NCI-H2107 treated with DMSO at 0.1 percent for 48 hours (cell line): ENCODE measurements at regions not wholly inside any gene's neighbourhood (a gene's known extent, or its start where the extent isn't known, plus 50 kb on each side); places are given as distances from the start of the nearest gene placed in this dataset.
A peak's percentile ranks its signal among the peaks of the same experiment; 100 is the strongest.
"Not testable (repeated sequence)": the region's sequence is repeated elsewhere in the genome, so short reads cannot be mapped to it uniquely, and the experiment has no call there.

ENCODE experiments used
- DNase-seq: peaks from one replicate; lab custom pipeline; 2025; ENCODE audit not compliant: unreplicated experiment; lab: John Stamatoyannopoulos, UW

DNA sequence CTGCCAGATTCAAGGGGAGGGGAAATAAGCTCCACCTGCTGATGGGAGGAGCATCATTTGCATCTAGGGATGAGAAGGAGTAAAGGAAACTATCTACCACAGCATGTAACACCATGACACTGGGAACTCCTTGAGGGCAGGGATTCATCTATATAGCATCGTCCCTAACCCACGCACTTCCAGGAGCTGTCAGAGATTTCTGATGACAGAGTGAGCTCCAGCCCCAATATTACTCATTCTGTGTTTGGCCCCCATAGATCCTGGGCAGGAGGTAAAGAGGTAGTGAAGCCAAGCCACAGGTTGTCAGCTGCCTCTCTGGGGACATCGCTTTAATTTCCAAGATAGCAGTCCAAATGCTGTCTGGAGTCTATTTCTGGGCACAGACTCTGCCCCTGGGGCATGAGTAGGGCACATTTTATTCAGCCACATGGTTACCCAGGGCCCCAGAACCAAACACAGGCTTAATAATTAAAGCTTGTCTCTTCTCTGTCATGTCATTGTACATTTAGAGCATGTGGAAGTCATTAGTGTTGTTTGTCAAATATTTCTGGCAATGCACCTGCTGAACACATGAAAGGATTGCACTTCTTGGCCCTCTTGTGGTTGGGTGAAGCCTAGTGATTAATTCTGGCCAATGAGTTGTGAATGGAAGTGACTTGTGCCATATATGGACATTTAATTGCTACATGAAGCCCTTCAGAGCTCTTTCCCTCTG lies 105.9 kb upstream of the POU3F1 start:
- DNase-seq, result peak; percentile 83

DNA sequence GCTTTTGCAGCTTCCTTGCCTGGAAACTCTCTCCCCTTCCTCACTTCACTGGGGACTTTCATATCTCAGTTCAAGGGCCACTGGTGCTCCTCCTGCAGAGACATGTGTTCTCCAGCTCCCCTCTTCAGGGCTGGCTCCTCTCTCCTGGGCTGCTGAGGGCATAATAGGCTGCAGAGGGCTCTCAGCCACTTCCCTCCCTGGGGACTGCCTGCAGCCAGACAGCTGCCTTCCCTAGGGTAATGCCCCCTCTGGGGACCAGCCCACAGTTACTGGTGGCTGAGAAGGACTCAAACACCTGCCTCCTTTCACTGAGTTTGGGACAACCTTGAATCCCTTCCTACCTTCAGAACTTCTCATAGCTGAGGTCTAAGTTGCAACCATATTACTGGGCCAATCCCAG lies 104.8 kb upstream of the POU3F1 start:
- DNase-seq, result peak; percentile 83

DNA sequence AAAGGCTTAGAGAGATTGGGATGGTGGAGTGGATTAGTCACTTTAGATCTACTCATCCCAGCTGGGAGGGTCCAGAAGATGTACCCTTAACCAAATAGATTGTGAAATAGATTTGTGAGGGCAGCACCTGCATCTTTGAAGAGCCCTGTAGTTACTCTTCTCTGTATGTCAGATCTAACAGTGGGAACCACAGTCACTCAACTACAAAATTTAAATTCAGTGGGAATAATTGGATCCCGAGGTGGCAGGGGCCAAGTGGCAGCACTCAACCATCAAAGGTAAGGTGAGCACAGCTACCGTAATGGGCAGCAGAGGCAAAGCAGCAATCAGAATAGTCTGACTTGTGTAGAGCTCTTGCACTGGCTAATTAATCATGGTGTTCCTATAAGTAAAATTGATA lies 99.5 kb upstream of the POU3F1 start:
- DNase-seq, result not testable (repeated sequence)

DNA sequence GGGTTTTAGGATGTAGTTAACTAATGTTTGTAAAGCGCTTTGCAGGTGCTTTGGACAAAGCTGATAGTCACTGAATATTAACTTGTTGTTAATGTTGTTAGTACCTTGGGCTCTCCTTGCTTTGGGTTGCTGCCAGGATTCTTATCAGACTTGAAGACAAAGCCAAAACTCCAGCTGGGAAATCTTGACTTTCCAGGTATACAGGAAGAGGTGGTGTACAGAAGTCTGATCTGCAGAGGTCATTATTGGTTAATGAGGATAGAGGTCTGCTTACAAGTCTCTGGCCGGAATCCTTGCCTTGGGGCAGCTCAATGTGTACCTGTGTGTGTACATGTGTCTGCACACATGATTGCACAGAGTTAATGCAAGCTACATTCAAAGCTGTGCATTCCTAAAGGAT lies 96.0 kb upstream of the POU3F1 start:
- no peak for DNase-seq

DNA sequence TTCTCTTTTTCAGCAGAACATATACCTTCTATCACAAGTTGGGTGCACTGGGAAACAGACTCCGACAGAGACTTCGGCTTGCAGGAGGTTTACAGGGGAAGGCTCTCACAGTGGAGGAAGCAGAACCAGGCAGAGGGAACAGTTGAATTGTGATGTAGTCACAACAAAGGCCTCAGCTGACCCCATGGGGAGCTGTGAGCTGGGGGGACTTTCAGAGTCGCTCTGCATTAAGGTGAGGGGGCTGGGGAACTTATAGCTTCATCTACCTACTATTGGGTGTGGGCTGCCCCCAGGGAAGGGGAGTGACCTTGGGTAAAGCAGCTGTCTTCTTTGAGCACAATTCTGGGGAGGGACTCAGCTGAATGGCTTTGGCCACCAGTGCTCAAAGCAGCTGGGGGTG lies 94.9 kb upstream of the POU3F1 start:
- no peak for DNase-seq

DNA sequence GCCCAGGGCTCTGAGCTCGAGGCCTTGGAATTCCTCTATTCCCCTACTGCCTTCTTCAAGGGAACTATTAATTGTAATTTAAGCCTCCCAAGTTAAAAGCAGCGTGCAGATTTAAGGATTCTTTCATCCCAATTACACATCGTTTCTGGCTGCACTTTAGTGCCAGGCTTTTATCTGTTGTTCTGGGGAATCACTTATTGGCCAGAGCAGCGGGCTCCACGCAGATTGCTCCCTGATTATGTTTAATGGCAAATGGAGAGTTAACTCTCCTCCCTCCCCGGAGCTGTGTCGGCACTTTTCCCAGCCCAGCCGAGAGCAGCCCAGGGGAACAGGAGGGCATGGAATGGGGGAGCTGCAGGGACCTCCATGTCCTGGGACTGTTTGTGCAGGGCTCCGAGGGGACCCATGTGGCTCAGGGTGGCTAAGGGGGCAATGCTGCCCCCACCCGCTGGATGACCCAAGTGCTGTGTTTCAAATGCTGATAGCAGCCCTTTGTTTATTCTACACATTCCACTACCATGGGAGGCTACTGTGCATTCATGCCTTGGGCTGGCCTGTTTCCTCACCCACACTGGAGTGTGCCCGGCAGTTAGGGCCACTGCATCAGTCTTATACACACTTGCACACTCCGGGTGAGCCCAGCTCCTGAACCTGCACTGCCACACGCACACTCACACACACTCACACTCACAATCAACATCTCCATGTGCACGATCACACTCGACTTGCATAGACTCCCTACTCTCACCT lies 93.3 kb upstream of the POU3F1 start:
- DNase-seq, result no peak

DNA sequence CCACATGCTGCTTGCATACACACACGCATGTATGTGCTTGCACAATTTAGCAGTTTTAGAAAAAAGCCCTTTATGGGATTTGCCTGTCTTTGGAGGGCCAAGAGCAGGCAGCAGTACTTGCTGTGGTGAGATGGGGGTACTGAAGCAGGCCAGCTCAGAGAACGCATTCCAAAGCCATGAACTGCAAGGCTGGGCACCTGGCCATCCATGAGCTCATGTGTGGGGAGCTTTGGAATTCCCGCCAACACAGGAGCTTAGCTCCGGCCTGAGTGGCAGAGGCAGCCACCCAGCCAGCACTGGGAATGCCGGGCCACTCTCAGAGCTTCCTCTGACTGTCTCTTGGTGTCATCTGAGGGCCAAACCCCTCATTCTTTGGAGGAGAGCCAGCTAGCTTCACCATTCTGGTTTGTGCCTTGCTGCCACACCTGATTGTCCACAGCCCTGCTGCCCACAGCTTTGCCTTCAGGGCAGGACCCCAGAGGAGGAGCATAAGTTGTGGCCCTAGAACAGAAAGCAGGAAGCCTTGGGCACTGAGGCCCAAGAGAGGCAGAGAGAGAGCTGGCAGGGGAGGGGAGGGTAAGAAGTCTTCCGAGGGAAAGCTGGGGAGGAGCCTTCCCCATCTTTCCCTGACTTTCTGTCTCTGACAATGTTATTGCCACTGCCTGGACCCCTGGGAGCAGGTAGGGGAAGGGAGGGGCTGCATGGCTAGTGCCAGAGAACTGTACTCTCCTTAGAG lies 92.1 kb upstream of the POU3F1 start:
- no peak for DNase-seq

DNA sequence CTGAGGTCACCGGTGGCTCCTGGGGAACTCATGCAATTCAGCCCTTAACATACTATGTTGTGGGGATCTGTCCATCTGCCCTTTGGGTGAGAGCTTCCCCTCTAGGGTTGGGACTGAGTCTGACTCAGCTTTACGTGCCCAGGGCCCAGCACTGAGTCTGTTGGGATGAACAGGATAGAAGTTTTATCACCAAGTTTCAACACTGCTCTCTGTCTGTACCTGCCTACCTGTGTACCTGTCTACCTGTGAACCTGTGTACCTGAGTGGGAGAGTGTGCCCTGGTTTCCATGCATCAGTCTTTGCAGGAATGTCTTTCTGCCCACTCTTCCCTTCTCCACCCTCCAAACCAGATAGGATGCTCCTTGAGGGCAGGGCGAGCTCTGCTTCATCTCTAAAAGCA lies 90.6 kb upstream of the POU3F1 start:
- no peak for DNase-seq

DNA sequence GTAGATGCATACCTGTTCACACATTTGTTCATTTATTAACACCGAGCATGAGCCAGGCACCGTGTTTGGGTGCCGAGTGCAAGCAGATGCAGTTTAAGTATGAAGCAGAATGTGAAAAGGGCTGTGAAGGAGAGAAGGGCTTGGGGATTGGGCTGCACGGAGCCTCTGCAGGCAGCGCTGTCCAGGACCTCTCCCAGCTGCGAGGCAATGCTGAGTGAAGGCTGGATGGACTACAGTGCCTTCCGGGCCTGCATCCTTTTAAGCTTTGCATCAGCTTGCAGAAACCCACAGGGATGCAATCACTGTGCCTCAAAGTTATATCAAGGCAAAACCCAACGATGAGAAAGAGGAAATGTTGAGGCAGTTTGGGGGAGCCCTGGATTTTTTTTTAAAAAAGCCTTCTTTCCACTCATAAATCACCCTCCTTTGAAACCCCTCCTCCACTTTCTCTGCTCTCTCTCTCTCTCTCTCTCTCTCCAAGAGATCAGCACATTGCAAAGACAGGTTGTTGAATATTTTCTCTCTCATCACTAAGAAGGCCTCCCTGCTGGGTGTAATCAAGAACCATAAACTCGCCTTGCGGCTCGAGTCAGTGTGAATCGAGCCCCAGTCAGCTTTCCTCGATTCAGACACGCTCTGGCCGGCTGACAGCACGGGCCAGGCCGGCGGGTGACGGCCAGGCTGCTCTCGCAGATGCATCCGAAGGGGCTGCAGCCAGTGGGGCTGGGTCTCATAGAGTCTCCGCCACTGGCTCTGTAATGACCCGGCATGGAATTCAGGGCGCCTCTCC lies 89.2 kb upstream of the POU3F1 start:
- DNase-seq, result no peak

DNA sequence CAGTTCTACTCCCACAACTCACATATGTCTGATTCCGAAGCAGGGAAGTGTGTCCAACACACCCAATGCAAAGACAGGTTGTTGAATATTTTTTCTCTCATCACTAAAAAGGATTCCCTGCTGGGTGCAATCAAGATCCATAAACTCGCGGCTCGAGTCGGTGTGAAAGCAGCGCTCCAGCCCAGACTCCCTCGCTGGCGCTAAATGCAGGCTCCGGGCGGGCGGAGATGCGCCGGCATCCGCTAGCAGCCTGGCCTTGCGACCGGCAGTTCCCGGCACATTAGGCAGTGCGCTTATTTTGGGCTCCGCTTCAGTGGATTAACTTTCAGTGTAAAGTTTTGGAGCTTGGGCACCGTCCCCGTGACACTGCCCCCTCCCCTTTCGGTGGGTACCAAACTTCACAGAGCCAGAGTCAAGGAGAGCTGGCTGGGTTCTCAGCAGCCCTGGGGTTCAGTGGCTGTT lies 87.7 kb upstream of the POU3F1 start:
- DNase-seq, result no peak

DNA sequence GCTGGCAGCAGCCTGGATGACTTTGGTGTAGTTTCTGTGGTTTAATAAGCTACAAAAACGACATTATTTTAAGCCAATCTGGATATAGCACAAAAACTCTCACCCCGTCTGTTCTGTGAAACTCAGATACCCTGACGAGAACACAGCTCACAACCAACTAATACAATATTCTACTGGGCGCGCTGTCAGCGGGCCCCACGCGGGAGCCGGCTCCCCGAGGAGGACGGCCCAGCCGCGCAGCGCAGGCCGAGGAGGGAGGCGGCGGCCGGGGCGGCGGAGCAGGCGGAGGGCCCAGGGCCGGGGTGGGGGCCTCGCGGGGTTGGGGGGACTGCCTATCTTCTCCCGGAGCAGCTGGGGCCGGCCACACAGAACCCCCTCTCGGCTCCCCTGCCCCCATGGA lies 87.2 kb upstream of the POU3F1 start:
- no peak for DNase-seq

DNA sequence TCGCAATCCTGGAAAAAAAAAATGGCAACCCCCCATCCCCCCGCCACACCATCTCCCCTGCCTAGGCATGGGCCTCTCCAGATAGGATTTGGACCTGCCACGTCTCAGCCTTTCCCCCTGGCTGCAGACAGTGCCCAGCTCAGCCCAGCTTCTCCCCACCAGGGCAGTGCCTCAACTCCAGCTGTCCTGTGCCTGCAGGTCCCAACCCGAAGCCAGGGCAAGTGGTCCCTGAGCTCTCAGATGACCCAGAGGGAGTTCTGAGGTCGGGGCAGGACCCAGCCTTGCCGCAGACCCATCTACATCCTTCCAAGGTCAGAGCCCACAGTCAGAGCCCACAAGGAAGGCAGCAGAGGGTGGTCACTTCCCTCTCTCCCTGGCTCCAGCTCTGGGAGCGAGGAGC lies 86.7 kb upstream of the POU3F1 start:
- no peak for DNase-seq

DNA sequence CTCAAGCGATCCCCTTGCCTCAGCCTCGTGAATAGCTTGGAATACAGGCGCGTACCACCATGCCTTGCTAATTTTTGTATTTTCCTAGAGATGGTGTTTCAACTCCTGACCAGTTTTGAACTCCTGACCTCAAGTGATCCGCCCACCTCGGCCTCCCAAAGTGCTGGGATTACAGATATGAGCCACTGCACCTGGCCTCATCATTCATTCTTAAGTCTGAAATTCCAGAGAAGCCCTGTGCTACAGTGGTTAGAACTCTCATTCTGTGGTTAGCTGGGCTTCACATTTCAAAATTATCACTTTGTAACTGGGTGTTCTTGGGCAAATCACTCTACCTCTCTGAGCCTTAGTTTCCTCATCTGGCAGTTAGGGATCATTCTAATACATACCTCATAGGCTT lies 86.1 kb upstream of the POU3F1 start:
- DNase-seq, result no peak

DNA sequence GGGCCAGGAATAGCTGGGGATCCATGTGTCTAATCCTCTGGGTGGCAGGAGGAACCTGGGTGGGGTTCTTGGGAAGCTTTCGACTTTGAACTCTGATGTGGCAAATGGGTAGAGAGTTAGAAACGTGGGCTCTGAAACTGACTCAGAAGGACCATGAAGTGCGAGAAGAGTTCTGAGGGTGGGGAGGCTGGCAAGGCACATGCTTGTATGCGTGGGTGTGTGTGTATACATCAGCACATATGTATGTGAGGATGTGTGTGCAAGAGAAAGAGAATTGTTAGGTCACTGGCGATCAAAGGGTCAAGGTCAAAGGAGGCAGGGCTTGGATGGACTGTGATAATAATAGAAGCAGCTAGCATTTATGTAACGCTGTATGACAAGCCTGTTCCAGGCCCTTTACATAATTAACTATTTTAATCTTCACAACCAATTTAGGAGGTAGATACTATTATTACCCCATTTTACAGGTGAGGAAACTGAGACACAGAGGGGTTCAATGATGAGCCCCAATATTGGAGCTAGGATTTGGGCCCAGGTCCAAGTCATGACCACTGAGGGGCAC lies 84.5 kb upstream of the POU3F1 start:
- no peak for DNase-seq

DNA sequence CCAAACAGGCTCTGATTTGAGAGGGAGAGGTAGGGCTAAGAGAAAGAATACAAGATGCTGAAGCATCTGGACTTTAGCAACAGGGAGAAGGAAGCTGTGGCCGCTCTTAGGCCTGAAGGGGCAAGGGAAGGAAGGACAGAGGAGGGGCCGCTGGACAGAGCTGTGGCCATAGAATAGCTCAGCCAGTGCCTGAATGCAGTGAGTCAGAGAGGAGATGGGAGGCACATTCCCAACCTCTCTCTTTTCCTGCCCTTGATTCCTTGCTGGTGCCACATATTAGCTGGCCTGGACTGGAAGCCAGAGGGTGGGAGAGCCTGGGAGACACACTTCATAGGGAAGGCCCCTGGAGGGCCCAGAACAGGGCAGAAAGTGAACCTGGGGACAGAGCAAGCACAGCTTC lies 83.4 kb upstream of the POU3F1 start:
- DNase-seq, result no peak

DNA sequence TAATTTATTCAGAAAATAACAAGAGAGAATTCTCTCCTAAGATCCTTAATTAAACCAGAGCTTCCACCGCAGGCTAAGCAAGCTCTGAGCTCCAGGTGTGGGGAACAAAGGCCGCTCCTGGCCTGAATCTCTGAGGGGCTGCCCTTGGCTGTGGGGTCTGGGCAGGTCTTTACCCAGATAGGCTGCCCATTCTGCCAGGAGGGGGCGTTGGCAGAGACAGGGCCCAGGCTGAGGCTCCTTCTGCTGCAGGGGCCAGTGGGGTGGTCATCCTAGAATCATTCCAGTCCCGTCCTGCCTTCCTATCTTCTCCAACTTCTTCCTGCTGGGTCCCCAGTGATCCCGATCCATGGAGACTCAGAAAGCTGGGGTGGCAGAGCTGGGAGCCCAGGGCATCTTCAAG lies 82.9 kb upstream of the POU3F1 start:
- DNase-seq, result no peak

DNA sequence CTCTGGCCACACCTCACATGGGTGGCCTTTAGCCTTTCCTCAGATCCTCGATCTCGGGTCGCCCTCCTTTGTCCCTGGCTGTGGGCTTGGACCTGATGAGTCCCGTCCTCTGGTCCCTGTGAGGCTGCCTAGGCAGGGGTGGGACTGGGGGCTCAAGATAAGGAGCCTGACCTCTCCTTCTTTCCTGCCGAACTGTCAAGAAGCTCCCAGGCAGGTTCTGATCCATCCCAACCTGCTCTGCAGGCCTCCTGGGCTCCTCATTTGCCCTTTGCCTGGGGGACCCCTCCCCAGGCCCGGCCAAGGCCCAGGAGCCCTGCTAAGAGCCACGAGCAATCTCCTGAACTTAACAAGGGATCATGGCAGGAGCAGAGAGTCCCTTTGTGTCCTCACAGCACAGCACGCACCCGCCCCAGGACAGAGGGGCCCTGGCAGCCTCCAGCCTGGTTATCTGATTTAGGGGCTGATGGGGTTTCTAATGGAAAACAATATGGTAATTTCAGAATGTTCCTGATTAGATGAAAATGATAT lies 82.4 kb upstream of the POU3F1 start:
- DNase-seq, result no peak

DNA sequence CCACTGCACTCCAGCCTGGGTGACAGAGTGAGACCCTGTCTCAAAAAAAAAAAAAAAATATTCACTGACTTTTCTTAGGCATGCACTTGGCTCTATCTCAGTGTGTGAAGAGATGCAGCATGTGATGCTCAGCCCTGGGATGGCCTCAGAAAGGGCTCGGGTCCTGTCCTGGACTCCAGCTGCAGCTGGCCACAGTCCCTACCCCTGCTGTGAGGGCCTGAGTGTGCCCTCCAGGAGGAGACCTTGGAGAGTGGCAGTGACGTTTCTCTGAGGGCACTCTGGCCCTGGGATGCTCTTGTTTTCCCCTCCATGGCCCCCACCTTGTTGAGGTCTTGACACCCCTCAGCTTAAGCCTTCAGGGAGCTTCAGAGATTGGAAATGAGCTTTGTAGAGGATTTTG lies 81.9 kb upstream of the POU3F1 start:
- no peak for DNase-seq

DNA sequence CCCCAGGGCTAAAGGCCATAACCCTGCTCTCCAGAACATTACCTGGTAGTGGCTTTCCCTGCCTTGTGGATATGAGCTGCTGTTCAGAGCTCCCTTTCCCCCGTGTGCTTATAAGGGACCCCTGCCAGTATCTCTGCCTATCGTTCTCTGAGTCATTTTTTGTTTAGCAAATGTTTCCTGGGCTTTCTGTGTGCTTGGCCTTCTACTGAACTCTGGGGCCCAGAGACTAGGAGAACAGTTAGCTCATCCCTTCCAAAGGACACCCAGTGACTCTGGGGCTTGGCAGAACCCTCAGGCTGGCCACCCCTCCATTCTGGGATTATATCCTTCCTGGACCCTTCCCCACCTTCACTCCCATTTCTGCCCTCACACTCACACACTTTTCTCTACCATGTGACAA lies 80.8 kb upstream of the POU3F1 start:
- DNase-seq, result no peak

DNA sequence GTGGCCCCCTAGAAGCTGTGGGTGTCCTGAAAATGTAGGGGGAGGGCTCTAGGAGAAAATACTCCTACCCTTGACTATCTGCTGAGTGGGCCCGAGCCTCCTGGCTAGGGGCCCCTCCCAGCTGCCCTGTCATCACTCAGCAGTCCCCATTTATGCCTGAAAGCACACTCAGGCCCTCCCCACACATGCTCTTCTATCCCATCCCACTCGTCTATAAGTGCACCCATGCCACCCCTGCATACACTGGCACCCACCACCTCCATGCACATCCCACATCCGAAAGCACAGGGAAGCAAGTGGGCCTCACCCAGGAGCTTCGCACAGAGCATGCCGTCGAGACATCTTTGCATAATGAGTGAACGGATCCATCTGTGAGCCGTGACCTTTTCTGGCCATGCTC lies 80.4 kb upstream of the POU3F1 start:
- no peak for DNase-seq
